ENCODE measurements at regions not wholly inside any gene's neighbourhood (a gene's known extent, or its start where the extent isn't known, plus 50 kb on each side); places are given as distances from the start of the nearest gene placed in this dataset.
A peak's percentile ranks its signal among the peaks of the same experiment; 100 is the strongest.

GRCh38 chr20:39855056-39855455 is 834.0 kb downstream of the MAFB start:
- Histone ChIP-seq H3K9me3 (ENCODE audit: control insufficient read depth, insufficient read depth, low read length) (no peaks in the 10 kb centered on the region), H3K36me3 (ENCODE audit: control insufficient read depth, insufficient read depth, low read length) (no peaks in the 10 kb centered on the region), H3K27ac (ENCODE audit: low read depth, low read length) (no peak overlapping the region), H3K4me3 (ENCODE audit: low read depth, low read length) (no peak overlapping the region), H3K4me1 (ENCODE audit: control insufficient read depth, insufficient read depth, low read length) (peaks cover 7% of the 10 kb centered on the region), H3K27me3 (ENCODE audit: control insufficient read depth, insufficient read depth, low read length) (peaks cover 25% of the 10 kb centered on the region)
- no peak for DNase-seq (ENCODE audit: low read depth in 4 of 6, low spot score in 6 of 6)
- no CpG with 5 or more reads among the region's 1 CpG for WGBS (ENCODE audit: insufficient coverage)

DNA sequence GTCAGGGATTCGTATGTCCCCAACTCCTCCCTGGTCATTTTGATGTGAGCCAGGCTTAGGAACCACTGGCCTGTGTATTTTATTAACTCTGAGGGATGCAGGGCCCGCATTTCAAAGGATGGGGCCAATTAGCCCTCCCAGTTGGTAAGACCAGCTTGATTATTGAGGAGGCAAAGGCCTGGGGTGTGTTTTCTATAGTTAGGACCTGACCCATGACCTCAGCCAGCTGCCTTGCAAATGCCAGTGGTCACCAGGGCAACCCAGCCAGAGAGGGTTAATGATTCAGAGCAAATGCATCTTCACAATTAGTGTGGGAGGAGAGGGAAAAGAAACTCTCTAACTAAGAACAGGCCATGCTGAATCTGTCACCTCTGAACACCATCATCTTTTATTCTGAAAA is 835.4 kb downstream of the MAFB start:
- 47% methylated on average over 2 of the region's 2 CpGs for WGBS (ENCODE audit: insufficient coverage)
- peaks cover 16% of the 10 kb centered on the region for H3K4me1 ChIP-seq (ENCODE audit: control insufficient read depth, insufficient read depth, low read length)

GRCh38 chr20:39853050-39853449 is 836.0 kb downstream of the MAFB start:
- DNase-seq (ENCODE audit: low read depth in 4 of 6, low spot score in 6 of 6): no peak
- 62% methylated on average over 2 of the region's 3 CpGs for WGBS (ENCODE audit: insufficient coverage)
- H3K27ac ChIP-seq (ENCODE audit: low read depth, low read length): no peak overlapping the region
- no peaks in the 10 kb centered on the region for H3K9me3 ChIP-seq (ENCODE audit: control insufficient read depth, insufficient read depth, low read length)
- peaks cover 25% of the 10 kb centered on the region for H3K27me3 ChIP-seq (ENCODE audit: control insufficient read depth, insufficient read depth, low read length)
- H3K36me3 ChIP-seq (ENCODE audit: control insufficient read depth, insufficient read depth, low read length): no peaks in the 10 kb centered on the region
- no peak overlapping the region for H3K4me3 ChIP-seq (ENCODE audit: low read depth, low read length)
- peaks cover 16% of the 10 kb centered on the region for H3K4me1 ChIP-seq (ENCODE audit: control insufficient read depth, insufficient read depth, low read length)

More for the DNA sequence above, 835.4 kb downstream of the MAFB start:
- Histone ChIP-seq H3K9me3 (ENCODE audit: control insufficient read depth, insufficient read depth, low read length) (no peaks in the 10 kb centered on the region), H3K27ac (ENCODE audit: low read depth, low read length) (no peak overlapping the region), H3K27me3 (ENCODE audit: control insufficient read depth, insufficient read depth, low read length) (peaks cover 25% of the 10 kb centered on the region), H3K36me3 (ENCODE audit: control insufficient read depth, insufficient read depth, low read length) (no peaks in the 10 kb centered on the region), H3K4me3 (ENCODE audit: low read depth, low read length) (no peak overlapping the region)
- DNase-seq (ENCODE audit: low read depth in 4 of 6, low spot score in 6 of 6): peak in 1 of 6 donors; percentile 21

GRCh38 chr20:39851459-39851858 is 837.6 kb downstream of the MAFB start:
- 71% methylated on average over 1 of the region's 3 CpGs for whole genome bisulfite sequencing (ENCODE audit: insufficient coverage)
- no peak for DNase-seq (ENCODE audit: low read depth in 4 of 6, low spot score in 6 of 6)
- H3K27me3 ChIP-seq (ENCODE audit: control insufficient read depth, insufficient read depth, low read length): peaks cover 28% of the 10 kb centered on the region
- no peak overlapping the region for H3K4me3 ChIP-seq (ENCODE audit: low read depth, low read length)
- no peak overlapping the region for H3K27ac ChIP-seq (ENCODE audit: low read depth, low read length)
- peaks cover 16% of the 10 kb centered on the region for H3K4me1 ChIP-seq (ENCODE audit: control insufficient read depth, insufficient read depth, low read length)
- H3K9me3 ChIP-seq (ENCODE audit: control insufficient read depth, insufficient read depth, low read length): no peaks in the 10 kb centered on the region
- no peaks in the 10 kb centered on the region for H3K36me3 ChIP-seq (ENCODE audit: control insufficient read depth, insufficient read depth, low read length)

GRCh38 chr20:39850821-39851330 is 838.2 kb downstream of the MAFB start:
- H3K36me3 ChIP-seq (ENCODE audit: control insufficient read depth, insufficient read depth, low read length): no peaks in the 10 kb centered on the region
- peak in 1 of 6 donors; percentile 18 for DNase-seq (ENCODE audit: low read depth in 4 of 6, low spot score in 6 of 6)
- H3K9me3 ChIP-seq (ENCODE audit: control insufficient read depth, insufficient read depth, low read length): no peaks in the 10 kb centered on the region
- H3K4me3 ChIP-seq (ENCODE audit: low read depth, low read length): no peak overlapping the region
- H3K27me3 ChIP-seq (ENCODE audit: control insufficient read depth, insufficient read depth, low read length): peaks cover 26% of the 10 kb centered on the region
- 54% methylated on average over 2 of the region's 5 CpGs for WGBS (ENCODE audit: insufficient coverage)
- H3K4me1 ChIP-seq (ENCODE audit: control insufficient read depth, insufficient read depth, low read length): peaks cover 16% of the 10 kb centered on the region
- no peak overlapping the region for H3K27ac ChIP-seq (ENCODE audit: low read depth, low read length)

- Histone ChIP-seq H3K27ac (ENCODE audit: low read depth, low read length) (no peak overlapping the region), H3K36me3 (ENCODE audit: control insufficient read depth, insufficient read depth, low read length) (no peaks in the 10 kb centered on the region), H3K4me1 (ENCODE audit: control insufficient read depth, insufficient read depth, low read length) (peaks cover 16% of the 10 kb centered on the region), H3K27me3 (ENCODE audit: control insufficient read depth, insufficient read depth, low read length) (peaks cover 21% of the 10 kb centered on the region), H3K4me3 (ENCODE audit: low read depth, low read length) (no peak overlapping the region), H3K9me3 (ENCODE audit: control insufficient read depth, insufficient read depth, low read length) (no peaks in the 10 kb centered on the region)
- no CpG with 5 or more reads among the region's 1 CpG for WGBS (ENCODE audit: insufficient coverage)
- no peak for DNase-seq (ENCODE audit: low read depth in 4 of 6, low spot score in 6 of 6)
Observed at GRCh38 chr20:39850246-39850645, 838.8 kb downstream of the MAFB start.

GRCh38 chr20:39849664-39850063 is 839.4 kb downstream of the MAFB start:
- H3K9me3 ChIP-seq (ENCODE audit: control insufficient read depth, insufficient read depth, low read length): no peaks in the 10 kb centered on the region
- H3K27ac ChIP-seq (ENCODE audit: low read depth, low read length): no peak overlapping the region
- peaks cover 16% of the 10 kb centered on the region for H3K4me1 ChIP-seq (ENCODE audit: control insufficient read depth, insufficient read depth, low read length)
- H3K36me3 ChIP-seq (ENCODE audit: control insufficient read depth, insufficient read depth, low read length): no peaks in the 10 kb centered on the region
- peak; percentile 41 to 93 (median 61) for DNase-seq (ENCODE audit: low read depth in 4 of 6, low spot score in 6 of 6)
- 32% methylated on average over 7 of the region's 9 CpGs for WGBS (ENCODE audit: insufficient coverage)
- no peak overlapping the region for H3K4me3 ChIP-seq (ENCODE audit: low read depth, low read length)
- H3K27me3 ChIP-seq (ENCODE audit: control insufficient read depth, insufficient read depth, low read length): peaks cover 21% of the 10 kb centered on the region

DNA sequence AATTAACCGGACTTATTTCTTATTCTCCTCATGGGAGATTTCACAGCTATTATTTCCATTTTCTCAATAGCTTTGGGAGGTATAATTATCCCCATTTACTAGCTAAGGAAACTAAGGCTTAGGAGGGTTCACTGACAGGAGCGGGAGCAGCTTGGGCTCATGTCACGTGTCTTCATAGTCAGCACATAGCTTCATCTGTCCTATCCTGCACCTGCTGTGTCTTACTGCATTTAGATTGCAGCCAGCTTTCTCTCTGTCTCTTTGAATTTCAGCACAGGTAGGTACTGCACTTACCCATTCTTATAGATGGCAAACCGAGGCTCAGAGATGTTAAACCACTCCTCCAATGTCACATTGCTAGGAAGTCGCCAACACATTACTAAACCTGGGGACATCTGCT is 839.9 kb downstream of the MAFB start:
- Histone ChIP-seq H3K27ac (ENCODE audit: low read depth, low read length) (no peak overlapping the region), H3K9me3 (ENCODE audit: control insufficient read depth, insufficient read depth, low read length) (no peaks in the 10 kb centered on the region), H3K36me3 (ENCODE audit: control insufficient read depth, insufficient read depth, low read length) (no peaks in the 10 kb centered on the region), H3K4me1 (ENCODE audit: control insufficient read depth, insufficient read depth, low read length) (peaks cover 16% of the 10 kb centered on the region), H3K4me3 (ENCODE audit: low read depth, low read length) (no peak overlapping the region), H3K27me3 (ENCODE audit: control insufficient read depth, insufficient read depth, low read length) (peaks cover 21% of the 10 kb centered on the region)
- 89% methylated on average over 3 of the region's 5 CpGs for WGBS (ENCODE audit: insufficient coverage)
- DNase-seq (ENCODE audit: low read depth in 4 of 6, low spot score in 6 of 6): no peak

DNA sequence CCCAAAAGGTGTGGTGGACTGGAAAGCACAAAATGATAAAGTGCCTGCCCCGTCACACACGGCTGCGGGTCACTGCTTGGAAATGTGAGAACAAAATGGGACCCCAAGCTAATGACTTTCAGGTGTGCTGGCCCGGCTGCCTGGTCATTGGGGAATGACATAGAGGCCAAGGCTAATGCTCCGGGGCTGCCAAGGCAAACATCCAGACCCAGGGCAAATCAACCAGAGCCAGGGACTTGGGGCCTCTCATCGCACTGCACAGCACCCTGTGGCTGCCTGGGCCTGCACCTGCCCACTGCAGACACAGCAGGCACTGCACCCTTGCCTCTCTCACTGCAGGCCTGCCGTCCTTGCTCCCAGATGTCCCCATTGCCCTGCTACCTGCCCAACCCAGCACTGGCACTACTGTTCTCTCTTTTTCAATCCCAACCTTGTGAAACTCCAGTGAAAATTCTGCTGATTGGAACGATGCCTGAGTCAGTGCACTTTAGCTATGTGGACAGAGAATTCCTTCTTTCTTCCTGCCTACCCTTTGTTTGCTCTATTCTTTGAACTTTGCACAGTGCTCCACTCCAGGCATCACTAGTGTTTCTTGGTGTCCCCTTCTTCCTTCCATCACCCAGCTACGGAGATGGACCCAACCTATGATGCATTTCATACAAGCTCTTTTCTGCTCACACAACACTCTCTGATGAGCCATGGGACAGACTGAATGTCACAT is 849.5 kb downstream of the MAFB start:
- no peak for DNase-seq (ENCODE audit: low read depth in 4 of 6, low spot score in 6 of 6)
- no peaks in the 10 kb centered on the region for H3K36me3 ChIP-seq (ENCODE audit: control insufficient read depth, insufficient read depth, low read length)
- no peaks in the 10 kb centered on the region for H3K4me1 ChIP-seq (ENCODE audit: control insufficient read depth, insufficient read depth, low read length)
- no peak overlapping the region for H3K27ac ChIP-seq (ENCODE audit: low read depth, low read length)
- no peaks in the 10 kb centered on the region for H3K9me3 ChIP-seq (ENCODE audit: control insufficient read depth, insufficient read depth, low read length)
- no peaks in the 10 kb centered on the region for H3K27me3 ChIP-seq (ENCODE audit: control insufficient read depth, insufficient read depth, low read length)
- WGBS (ENCODE audit: insufficient coverage): 66% methylated on average over 8 of the region's 9 CpGs
- H3K4me3 ChIP-seq (ENCODE audit: low read depth, low read length): no peak overlapping the region

- 79% methylated on average over 2 of the region's 3 CpGs for WGBS (ENCODE audit: insufficient coverage)
- Histone ChIP-seq H3K9me3 (ENCODE audit: control insufficient read depth, insufficient read depth, low read length) (no peaks in the 10 kb centered on the region), H3K27ac (ENCODE audit: low read depth, low read length) (no peak overlapping the region), H3K27me3 (ENCODE audit: control insufficient read depth, insufficient read depth, low read length) (no peaks in the 10 kb centered on the region), H3K4me1 (ENCODE audit: control insufficient read depth, insufficient read depth, low read length) (no peaks in the 10 kb centered on the region), H3K36me3 (ENCODE audit: control insufficient read depth, insufficient read depth, low read length) (no peaks in the 10 kb centered on the region), H3K4me3 (ENCODE audit: low read depth, low read length) (no peak overlapping the region)
- DNase-seq (ENCODE audit: low read depth in 4 of 6, low spot score in 6 of 6): no peak
Observed at GRCh38 chr20:39837561-39837960, 851.5 kb downstream of the MAFB start.
